GM12891 (cell line): ENCODE measurements at regions not wholly inside any gene's neighbourhood (a gene's known extent, or its start where the extent isn't known, plus 50 kb on each side); places are given as distances from the start of the nearest gene placed in this dataset.
A peak's percentile ranks its signal among the peaks of the same experiment; 100 is the strongest.

Experiments
- DNase-seq: peaks from one replicate; pipeline ENCODE4 v3.0.0; 2011; ENCODE audit warnings: low spot score; ENCODE audit not compliant: insufficient read length
- FAIRE-seq: peaks from 2 replicates; lab custom pipeline; 2011; peaks lifted over from hg19 to GRCh38; lab: Jason Lieb, UNC
- PAX5 ChIP-seq: IDR thresholded peaks from 2 replicates; pipeline ENCODE4 v1.6.1; 2011; ENCODE audit warnings: low read length, moderate library complexity, mild to moderate bottlenecking; ENCODE audit not compliant: insufficient read depth, severe bottlenecking
- POLR2A ChIP-seq: IDR thresholded peaks from 2 replicates; pipeline ENCODE4 v1.6.1; 2011; ENCODE audit warnings: low read depth, low read length, control low read depth
- POLR2AphosphoS5 ChIP-seq: IDR thresholded peaks from 2 replicates; pipeline ENCODE4 v1.6.1; 2011; ENCODE audit warnings: low read depth, low read length, control low read depth
- POU2F2 ChIP-seq: IDR thresholded peaks from 2 replicates; pipeline ENCODE4 v1.6.1; 2011; ENCODE audit warnings: low read depth, mild to moderate bottlenecking, control low read depth, low read length, moderate library complexity
- SPI1 ChIP-seq: IDR thresholded peaks from 2 replicates; pipeline ENCODE4 v1.6.1; 2011; ENCODE audit warnings: low read depth, low read length, control low read depth
- TAF1 ChIP-seq: IDR thresholded peaks from 2 replicates; pipeline ENCODE4 v1.6.1; 2011; ENCODE audit warnings: low read depth, low read length, control low read depth

DNA sequence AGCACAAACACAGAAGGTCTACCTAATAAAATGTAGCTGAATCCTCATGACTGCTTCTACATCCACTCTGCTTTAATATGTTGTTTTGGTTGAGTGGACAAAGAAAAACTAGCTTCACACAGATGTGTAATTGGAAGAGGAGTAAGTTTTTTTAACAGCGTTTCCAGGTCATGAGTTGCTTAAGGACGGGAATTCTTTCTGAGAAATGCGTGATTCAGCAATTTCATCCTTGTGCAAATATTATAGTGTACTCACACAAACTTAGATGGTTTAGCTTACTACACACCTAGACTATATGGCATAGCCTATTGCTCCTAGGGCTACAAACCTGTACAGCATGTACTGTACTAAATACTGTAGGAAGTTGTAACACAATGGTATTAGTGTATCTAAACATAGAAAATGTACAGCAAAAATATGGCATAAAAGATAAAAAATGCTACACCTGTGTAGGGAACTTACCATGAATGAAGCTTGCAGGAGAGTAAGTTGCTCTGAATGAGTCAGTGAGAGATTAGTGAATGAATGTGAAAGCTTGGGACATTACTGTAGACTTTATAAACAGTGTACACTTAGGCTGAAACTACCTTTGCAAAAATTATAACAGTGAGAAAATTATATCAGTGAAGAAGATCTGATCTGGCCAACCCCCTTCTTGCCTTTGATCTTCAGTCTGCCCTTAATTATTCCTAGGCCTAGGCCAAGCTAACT is 70.8 kb upstream of the IL15 start:
- peak; percentile 13 for FAIRE-seq
- DNase-seq, result no peak
- no peak for TF ChIP-seq TAF1
- no peak for TF ChIP-seq PAX5
- TF ChIP-seq POLR2AphosphoS5, result no peak
- TF ChIP-seq POU2F2, result no peak
- TF ChIP-seq POLR2A, result no peak
- no peak for TF ChIP-seq SPI1

DNA sequence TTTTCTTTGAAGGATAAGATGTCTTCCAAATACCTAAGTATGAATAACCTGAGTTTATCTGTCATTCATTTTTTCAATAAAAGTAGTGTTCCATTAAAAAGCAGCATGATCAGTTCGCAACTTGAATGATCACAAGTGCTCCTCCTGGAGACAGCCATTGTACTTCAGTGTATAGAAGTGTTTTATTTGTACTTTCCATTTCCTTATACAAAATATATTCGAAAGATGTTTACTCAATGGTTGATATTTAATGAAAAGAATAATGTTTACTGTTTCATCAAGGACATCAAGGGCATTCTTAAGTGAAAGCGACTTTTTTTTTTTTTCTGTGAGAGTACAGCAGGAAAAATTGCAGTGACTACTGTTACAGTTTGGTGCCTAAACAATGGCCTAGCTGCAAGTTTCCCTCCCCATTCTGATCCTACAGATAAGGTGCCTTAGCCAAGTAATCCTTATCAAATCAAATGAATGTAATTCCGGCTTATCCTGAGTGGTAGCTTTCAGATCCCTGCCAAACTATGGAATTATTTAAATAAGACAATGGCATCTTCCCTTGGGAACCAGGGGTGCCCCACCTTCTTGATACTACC is 69.0 kb upstream of the IL15 start:
- TF ChIP-seq TAF1, result no peak
- no peak for TF ChIP-seq PAX5
- TF ChIP-seq SPI1, result no peak
- TF ChIP-seq POLR2A, result no peak
- TF ChIP-seq POU2F2, result no peak
- TF ChIP-seq POLR2AphosphoS5, result no peak
- DNase-seq (no peak), FAIRE-seq (no peak)

DNA sequence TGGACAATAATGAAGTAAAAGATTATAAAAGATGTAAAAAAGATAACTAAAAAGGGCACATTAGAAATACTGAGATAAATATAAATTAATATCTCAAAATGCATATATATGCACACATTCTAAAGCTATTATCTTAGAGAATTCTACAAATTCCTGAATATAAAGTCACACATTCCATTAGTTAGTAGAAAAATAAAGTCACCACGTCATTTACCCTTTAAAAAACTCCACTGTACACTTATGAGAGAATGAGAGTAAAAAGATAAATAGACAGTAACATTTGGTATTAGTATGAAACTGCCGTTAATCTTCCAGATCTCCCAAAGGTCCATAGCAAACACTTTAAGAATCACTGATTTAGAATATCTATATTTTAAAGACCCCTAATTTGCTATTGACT is 67.2 kb upstream of the IL15 start:
- TF ChIP-seq TAF1, result no peak
- TF ChIP-seq PAX5, result no peak
- no peak for TF ChIP-seq POLR2AphosphoS5
- no peak for TF ChIP-seq POU2F2
- TF ChIP-seq POLR2A, result no peak
- TF ChIP-seq SPI1, result no peak
- FAIRE-seq, result no peak
- no peak for DNase-seq

DNA sequence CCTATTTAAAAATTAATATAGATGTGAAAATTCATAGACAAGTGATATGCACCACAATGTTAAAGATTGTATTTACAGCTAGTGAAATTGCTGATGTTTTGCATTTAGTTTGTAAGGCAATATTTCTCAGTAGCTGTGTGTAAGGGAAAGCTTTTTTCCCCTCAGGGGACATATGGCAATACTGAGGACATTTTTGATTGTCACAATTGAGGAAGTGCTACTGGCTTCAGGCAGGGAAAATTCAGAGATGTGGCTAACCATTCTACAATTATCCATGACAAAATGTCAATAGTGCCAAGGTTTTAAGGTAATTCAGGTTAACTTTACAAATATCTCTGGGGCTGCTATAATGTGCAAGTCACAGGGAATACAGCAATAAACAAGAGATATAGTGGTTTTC is 66.1 kb upstream of the IL15 start:
- DNase-seq (no peak), FAIRE-seq (no peak)
- TF ChIP-seq POLR2AphosphoS5, result no peak
- peak; percentile 75 for TF ChIP-seq SPI1
- TF ChIP-seq PAX5, result no peak

DNA sequence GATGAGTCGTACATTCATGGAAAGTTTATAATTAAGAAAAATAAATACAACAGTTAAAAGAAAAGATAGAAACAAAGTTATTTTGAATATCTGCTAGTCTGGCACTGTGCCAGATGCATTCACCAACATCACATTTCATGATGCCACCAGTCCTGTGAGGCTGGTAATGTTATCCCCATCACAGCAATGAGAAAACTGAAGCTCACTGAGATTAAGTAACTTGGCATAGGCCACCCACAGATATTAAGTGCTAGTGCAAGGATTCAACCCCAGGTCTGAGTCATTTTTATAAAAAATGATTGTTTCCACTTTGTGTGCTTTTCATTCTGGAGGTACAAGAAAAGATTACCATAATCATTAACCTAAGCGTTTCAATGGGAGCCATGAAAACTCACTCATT is 65.0 kb upstream of the IL15 start:
- FAIRE-seq, result no peak
- TF ChIP-seq POU2F2, result no peak
- no peak for TF ChIP-seq SPI1
- no peak for TF ChIP-seq POLR2AphosphoS5
- no peak for TF ChIP-seq POLR2A
- no peak for TF ChIP-seq TAF1
- no peak for TF ChIP-seq PAX5
- DNase-seq, result no peak

DNA sequence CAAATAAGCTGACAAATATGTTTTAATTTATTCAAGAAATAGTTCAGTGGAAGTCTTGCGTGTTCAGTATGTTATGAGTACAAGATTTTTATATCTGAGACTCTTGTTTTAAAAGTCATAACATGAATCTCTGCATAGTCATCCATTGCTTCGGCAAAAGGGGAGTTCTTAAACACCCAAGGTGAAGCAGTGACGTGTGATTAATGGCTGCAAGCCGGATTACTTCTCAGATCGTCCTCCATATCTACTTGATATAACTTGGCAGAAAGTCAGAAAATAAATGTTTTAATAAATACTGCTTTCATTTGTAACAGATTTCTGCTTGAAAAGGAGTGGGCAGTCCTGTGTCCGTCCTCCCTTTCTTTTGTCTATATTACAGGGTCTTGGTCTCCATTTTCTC is 64.6 kb upstream of the IL15 start:
- TF ChIP-seq POLR2A, result no peak
- TF ChIP-seq PAX5, result no peak
- no peak for TF ChIP-seq TAF1
- no peak for TF ChIP-seq SPI1
- no peak for TF ChIP-seq POLR2AphosphoS5
- TF ChIP-seq POU2F2, result no peak
- FAIRE-seq (no peak), DNase-seq (no peak)

DNA sequence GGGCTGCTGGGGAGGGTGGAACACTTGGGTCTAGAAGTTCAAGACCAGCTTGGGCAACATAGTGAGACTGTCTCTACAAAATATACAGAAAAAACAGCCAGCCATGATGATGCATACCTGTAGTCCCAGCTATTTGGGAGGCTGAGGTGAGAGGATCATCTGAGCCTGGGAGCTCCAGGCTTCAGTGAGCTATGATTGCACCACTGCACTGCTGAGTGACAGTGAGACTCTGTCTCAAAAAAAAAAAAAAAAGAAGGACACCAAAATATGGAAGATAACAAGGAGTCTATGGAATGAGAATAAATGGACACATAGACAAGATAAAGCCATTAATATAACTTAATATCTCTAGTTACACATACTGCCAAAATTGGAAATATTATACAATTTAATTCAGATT is 62.7 kb upstream of the IL15 start:
- no peak for DNase-seq
- no peak for FAIRE-seq
- TF ChIP-seq SPI1 (no peak), TAF1 (no peak), POLR2A (no peak), POU2F2 (no peak), PAX5 (no peak), POLR2AphosphoS5 (no peak)

DNA sequence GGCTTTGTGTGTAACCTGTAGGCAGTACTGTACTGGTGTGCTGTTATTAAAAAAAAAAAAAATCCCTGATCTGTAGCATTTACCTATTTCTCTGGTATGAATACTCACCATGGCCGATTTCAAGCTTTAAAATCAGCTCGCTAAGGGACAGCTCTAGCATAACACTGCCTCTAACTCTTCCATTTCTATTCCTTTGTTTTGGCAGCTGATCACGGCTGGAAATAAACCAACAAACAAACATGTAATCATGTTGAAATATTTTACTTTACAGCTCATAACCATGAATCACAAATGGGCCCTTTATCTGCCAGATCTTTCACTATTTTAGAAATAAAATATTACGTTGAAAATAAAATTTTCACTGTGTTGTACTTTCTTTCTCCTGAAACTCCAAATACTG is 60.5 kb upstream of the IL15 start:
- no peak for FAIRE-seq
- no peak for DNase-seq
- no peak for TF ChIP-seq PAX5
- no peak for TF ChIP-seq POLR2A
- no peak for TF ChIP-seq POLR2AphosphoS5
- TF ChIP-seq TAF1, result no peak
- TF ChIP-seq SPI1, result no peak
- TF ChIP-seq POU2F2, result no peak

DNA sequence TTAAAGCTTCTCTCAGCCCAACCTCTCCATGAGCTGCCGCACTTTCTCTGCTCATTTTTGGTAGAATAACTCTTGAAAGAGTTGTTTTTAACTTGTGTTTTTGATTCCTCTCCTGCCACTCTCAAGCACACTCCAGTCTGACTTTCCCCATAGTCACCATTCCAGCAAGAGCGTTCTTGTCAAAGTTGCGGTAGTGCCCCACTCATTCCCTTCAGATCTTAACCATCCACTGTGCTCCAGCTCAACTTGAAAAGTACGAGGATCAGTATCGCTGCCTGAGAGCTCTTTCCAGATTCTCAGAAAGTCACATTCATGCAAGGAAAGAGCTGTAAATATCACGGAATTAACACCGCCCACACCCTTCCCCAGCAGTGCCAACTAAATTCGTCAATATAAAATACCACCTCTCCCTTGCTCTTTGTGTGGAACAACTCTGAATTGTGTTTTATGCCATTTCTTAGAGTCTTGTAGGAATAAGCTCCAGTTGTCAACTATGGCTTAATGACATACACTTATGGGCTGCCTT is 59.7 kb upstream of the IL15 start:
- no peak for DNase-seq
- no peak for FAIRE-seq
- TF ChIP-seq POLR2A (no peak), POU2F2 (no peak), POLR2AphosphoS5 (no peak), TAF1 (no peak), PAX5 (no peak), SPI1 (no peak)

DNA sequence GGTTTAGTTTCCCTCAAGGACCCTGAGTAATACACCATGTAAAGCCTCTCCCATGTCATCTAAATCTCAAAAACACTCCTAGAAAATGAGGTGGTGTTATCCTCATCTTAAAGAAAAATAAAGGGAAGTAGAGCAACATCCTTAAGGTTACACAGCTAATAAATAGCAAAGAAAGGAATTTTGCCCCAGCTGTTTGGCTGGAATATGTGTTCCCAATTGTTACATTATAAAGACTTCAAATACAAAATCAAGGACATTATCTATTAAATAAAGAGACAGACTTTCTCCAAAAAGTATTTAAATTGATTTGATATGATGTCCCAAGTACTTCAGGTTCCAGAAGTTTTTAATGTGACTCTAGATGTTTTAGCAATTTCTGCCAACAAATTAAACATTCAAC is 57.9 kb upstream of the IL15 start:
- TF ChIP-seq SPI1 (no peak), POLR2A (no peak), TAF1 (no peak), PAX5 (no peak), POLR2AphosphoS5 (no peak), POU2F2 (no peak)
- FAIRE-seq (no peak), DNase-seq (no peak)
